Activated naive CD8-positive, alpha-beta T cell treated with anti-CD3 and anti-CD28 coated beads, Interleukin-2, amount 50 U/mL, for 16 hours (primary cell): ENCODE measurements at regions not wholly inside any gene's neighbourhood (a gene's known extent, or its start where the extent isn't known, plus 50 kb on each side); places are given as distances from the start of the nearest gene placed in this dataset.
"Not testable (repeated sequence)": the region's sequence is repeated elsewhere in the genome, so short reads cannot be mapped to it uniquely, and the experiment has no call there.

Source experiments
- DNase-seq: peaks from one replicate; pipeline ENCODE4 v3.0.0-alpha.2; 2020; ENCODE audit warnings: low read depth, low spot score

DNA sequence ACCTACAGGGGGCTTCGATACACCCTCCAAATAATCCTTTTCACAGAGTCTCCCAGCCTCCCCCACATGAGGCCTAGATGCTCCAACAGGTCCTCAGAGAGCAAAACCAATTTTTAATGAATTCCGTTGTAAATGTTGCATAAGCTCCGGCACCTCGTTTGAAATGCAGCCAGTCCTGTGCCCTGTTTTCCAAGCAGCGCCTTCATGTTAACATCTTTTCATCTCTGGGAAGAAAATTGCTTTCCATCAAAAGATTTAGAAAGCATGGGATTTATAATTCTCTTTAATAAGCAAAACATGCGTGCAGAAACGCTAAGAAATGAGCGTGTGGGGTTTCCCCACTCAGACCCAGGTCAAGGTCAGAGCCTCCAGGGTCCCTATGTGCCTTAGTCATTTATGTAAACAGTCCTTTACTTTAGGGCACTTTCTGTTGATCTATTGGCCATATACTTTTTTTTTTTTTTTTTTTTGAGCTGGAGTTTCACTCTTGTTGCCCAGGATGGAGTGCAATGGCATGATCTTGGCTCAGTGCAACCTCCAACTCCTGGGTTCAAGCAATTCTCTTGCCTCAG is 177.5 kb upstream of the S1PR3 start:
- no peak for DNase-seq

DNA sequence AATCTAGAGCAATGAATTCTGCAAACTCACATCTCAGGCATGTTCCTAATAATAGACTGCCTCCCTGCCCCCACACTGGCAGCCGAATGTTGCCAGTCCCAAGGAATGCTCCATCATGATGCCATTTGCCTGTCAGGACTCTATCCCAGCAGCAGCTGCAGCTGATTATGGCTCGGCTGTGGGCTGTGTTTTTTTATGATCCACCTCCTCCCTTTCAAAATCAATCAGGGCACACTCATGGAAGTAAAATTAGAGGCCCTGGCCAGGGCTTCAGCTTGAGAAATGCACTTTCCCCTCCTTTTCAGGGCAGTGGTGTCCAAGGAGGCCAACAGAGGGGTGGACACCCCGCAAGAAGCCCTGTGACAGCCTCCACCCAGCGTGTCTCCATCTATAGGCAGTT is 176.7 kb upstream of the S1PR3 start:
- DNase-seq: no peak

DNA sequence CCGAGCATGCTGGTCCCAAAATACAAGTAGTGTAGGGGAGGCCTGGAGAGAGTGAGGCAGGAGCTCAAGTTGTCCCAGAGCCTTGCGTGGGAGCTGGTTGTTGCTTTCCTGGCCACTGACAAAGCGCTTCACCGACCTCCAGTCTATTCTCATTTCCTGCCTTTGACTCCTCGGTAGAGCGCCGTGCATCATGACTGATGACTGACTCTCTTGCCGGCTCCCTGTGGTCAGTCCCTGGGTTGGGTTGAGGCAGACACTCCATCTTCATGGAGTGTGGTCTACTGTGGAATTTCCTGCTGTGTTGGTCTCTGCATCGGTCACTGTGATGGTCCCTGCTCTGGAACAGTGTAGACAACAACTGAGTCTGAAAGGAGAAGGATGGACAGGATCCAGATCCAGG is 175.1 kb upstream of the S1PR3 start:
- no peak for DNase-seq

DNA sequence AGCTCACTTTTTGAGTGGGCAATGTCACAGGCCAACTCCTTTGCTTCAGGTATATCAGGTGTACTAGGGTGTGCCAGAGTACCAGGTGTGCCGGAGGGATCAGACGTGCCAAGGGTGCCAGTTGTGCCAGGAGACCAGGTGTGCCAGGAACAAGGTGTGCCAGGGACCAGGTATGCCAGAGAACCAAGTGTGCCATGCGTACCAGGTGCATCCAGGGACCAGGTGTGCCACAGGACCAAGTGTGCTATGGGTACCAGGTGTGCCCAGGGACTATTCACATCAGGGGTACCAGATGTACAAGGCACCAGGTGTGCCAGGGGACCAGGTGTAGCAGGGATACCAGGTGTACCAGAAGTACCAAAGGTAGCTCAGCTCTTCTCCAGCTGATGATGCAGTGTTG is 174.7 kb upstream of the S1PR3 start:
- no peak for DNase-seq

DNA sequence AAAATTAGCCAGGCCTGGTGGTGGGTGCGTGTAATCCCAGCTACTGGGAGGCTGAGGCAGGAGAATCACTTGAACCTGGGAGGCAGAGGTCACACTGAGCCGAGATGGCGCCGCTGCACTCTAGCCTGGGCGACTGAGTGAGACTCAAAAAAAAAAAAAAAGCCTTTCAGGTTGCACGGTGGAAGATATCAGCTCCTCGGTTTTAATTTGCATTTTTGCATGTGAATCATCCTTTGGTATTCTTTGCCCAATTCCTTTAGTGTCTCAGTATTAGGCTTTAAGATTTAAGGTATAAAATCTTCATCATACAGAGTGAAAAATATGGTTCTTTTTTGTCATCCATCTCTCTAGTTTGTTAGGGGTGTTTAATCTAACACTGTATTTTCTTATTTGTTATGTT is 173.6 kb upstream of the S1PR3 start:
- no peak for DNase-seq

DNA sequence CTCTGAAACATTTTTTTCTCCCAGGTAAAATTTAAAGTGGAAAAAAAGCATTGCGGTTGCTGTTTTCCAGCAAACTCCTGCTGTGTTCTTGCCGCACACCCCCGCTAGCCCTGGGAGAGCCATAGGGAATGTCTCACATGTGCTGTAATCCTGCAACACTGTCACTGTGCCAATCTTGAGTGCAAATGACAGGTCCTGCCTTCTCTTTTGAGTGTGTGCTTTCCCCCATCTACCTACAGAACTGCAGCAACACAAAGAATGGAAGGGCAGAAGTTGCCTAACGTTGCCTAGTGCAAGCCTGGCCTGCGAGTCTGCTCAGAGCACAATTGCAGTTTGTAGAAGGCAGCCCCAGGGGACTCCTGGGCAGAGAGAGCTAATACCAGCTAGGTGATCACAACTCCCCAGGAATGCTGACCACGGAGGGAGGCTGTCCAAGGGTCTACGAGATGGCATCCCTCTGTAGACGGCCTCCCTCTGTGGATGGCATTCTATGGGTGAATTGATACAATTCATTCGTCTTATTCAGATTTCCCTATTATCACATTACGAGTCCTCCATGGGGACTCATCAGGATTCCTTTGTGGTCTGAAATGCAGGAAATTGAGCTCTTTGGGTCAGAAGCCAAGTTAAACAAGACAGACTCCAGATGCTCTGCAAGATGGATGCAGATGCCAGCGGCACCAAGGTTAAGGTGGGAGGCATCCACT is 172.6 kb upstream of the S1PR3 start:
- no peak for DNase-seq

DNA sequence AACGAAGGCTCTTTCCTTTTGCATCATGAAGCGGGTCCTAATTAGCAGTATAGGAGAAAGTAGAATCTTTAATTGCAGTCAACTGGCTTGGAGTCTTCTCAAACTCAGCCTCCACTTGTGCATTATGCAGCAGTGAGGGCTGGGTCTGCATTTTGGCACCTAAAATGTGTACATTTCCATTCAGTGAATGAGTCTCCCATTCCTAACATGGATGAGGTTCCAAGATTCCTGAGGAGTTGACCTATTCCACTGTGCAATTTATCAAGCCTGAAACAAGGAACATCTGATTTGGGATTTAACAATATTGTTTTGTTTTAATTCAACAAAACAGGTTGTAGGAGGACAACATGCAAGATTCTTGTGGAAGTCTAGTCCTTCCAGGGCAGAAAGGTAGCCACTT is 171.8 kb upstream of the S1PR3 start:
- no peak for DNase-seq

DNA sequence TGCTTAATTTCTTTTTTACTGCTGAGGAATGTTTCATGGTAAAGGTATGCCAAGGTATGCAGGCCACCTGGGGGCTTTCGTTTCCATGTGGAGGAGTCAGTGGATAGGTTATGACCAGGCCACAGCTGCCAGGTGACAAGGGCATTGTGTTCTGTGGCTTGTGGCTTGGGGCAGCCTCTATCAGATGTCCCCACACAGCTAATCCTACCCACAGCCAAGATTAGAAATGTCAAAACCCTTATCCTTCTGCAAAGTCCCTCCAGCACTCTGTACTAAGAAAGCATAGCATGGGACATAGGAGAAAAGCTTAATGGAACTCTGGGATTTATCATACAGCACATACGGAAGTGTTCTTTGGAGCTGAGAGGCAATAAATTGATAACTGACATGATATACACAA is 171.2 kb upstream of the S1PR3 start:
- DNase-seq: no peak

DNA sequence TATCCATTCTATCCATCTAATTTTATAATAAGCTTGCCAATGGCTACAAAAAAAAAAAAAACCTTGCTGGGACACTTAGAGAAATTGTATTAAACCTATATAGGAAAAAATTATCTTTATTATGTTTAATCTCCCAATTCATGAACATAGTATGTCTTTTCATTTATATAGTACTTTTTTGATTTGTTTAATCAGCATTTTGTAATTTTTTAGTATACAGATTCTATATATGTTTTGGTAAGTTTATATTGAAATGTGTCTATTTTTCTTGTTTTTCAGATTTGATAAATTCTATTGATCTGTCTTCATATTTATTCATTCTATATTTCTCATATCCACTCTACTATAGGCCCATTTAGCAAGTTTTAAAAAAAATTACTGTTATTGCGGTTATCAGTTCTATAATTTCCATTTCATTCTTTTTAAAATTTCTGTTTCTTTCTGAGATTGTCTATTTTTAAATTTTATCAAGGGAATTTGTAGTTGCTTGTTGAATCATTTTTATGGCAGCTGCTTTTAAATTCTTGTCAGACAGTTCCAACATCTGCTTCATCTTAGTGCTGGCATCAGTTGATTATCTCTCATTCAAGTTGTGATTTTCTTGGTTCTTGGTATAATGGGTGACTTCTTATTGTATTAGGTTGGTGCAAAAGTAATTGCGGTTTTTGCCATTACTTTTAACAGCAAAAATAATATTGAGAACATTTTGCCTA is 170.1 kb upstream of the S1PR3 start:
- DNase-seq: no peak

DNA sequence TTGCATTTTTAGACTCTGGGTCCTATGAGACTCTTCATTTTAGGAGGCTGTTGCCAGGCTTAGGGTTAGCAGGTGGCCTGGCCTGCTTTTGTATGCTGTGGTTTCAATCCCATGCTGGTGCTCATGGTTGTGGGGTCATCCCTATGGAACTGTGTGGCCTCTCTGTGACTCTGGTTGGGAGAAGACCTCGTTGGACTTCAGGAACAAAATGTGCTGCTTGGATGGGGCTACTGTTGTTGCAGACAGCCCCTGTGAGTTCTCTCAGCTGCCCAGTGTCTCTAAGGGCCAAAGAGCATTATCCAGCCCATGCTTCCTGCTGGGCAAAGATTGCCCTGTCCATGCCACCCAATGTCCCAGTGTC is 169.5 kb upstream of the S1PR3 start:
- no peak for DNase-seq

DNA sequence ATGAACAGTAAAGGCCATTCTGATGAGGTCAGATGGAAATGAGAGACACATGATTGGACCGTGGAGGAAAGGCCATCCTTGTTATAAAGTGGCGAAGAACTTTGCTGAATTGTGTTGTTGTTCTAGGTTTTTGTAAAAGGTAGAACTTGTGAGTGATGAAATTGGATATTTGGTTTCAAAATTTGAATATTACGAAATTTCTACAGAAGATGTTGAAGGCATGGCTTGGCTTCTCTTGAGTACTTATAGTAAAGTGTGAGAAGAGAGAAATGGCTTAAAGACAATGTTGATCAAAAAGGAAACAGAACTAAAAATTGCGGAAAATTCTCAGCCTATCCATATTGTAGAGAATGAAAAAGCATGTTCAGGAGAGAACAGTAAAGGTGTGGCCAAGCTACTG is 166.6 kb upstream of the S1PR3 start:
- DNase-seq: no peak

DNA sequence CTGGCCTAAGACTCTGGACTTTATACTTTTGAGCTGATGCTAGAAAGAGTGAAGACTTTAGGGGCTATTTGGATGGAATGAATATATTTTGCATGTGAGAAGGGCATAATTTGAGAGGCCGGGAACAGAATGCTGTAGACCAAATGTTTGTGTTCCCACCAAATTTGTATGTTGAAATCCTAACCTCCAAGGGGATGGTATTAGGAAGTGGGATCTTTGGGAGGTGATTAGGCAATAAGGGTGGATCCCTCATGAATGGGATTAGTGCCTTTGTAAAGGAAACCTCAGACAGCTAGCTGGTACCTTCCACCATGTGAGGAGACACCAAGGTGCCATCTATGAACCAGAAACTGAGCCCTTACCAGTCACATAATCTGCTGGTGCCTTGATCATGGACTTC is 165.1 kb upstream of the S1PR3 start:
- DNase-seq: no peak

DNA sequence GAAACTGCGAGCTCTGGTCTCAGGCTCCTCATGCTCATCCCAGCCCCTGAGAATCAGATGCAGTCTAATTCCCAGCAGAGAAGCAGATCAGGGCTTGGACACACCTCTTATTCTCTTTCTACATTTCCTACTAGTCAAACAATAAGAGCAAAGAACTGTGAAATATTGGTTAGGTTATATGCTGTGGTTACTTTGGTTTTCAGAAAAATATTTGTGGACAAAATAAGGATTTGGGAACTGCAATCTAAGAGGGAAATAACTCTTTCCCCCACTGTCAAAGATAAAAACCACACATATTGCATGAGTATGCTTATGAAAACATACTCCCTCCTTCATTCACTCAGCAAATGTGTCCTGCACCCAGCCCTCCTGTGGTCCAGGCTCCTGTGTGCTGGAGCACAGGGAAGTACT is 164.5 kb upstream of the S1PR3 start:
- no peak for DNase-seq

DNA sequence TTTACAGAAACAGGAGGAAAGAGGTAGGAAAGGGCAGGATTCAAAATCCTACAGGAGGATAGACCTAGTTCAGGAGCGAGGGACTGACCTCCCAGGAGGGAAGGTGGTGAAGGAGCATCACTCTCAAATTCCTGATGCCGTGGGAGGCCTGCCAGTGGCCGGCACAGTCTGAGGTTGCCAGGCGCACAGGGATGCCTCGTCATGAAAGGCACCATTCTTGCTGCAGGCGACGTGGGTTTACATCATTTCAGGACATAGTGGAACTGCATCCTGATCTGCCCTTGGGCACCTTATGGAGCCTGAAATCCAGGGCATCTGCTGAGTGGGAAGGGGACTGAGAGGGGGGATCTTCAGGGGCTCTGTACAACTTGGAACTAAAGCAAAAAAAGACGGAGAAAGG is 163.2 kb upstream of the S1PR3 start:
- no peak for DNase-seq

DNA sequence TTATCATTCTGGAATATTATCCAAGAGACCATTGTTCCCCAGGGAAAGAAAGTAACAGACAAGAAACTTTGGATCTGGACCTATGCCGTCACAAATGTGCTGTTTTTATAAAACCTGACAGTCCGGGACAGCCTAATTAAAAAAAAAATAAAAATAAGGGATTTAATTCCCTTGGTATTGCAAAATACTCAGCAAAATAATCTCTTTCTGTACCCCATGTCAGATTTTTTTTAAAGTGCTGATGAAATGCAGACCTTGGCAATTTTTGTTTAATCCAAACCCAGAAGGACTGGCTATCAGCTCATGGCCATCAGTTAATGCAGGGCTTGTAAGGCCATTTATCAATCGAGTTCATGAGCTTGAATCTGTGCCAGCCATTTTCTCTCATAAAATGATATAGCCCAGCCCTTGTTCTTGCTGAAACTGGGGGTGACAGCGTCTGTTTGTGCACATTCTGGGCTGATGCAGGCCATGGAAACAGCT is 162.7 kb upstream of the S1PR3 start:
- no peak for DNase-seq

DNA sequence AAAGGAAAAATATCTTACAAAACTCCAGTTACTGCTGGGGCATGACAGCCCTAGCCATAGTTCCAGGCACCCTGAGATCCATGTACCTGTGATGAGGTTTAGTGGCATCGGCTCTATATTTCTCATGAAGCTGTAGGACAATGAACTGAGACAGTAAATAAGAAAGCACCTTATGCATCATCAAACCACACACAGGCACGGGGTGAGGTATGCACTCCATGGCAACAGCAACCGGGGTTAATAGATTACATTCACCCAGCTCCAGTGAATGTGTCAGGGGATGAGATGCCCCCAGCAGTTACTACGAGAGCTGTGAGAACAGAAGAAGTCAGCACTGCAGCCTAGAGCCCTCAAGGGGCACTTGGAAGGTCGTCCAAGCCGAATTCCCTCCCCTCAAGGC is 162.0 kb upstream of the S1PR3 start:
- DNase-seq: no peak

DNA sequence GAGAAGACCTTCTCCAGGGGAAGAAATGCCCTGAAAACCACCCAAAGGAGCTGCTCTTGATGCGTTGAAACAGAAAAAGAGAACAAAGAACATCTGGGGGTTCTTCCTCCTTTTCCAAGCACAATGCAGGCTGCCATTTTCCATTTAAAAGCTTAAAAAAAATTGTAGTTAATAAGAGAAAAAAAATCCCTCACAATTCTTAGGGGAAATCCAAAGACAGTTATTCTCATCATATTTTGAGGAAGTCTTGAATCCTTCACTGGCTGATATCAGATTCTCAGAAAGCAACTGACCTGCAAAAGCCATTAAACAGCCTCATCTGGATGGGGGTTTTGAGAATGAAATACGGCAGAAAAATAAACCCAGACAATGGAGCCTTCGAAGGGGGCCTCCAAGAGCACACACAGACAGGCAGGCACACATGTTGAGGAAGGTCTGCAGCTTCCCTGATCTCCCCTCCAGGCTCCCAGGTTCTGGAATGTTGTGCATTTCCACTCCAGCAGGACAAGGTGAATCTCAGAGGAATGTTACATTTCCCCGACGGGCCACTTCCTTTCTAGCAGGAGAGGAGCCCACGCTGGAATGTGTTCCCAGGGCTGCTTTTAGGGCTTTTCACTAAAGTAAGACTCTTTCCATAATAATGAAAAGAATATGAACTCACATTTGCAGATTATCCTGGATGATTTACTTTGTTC is 159.4 kb upstream of the S1PR3 start:
- DNase-seq: no peak

DNA sequence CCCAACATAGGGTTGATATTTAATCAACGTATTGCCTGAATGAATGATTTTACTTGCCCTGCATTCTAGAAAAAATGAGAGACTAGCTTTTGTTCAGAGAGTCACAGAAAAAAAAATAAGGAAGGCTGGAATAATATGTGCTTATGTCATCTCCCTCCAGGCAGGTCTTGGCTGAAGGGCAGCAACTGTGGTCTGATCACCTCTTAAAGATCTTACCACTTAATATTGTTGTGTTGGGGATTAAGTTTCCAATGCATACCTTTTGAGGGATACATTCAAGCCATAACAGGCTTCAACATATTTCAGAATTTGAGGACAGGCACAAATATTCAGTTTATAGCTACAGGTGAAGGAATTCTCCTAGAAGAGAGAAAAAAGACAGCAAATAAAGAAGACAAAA is 157.3 kb upstream of the S1PR3 start:
- DNase-seq: no peak

DNA sequence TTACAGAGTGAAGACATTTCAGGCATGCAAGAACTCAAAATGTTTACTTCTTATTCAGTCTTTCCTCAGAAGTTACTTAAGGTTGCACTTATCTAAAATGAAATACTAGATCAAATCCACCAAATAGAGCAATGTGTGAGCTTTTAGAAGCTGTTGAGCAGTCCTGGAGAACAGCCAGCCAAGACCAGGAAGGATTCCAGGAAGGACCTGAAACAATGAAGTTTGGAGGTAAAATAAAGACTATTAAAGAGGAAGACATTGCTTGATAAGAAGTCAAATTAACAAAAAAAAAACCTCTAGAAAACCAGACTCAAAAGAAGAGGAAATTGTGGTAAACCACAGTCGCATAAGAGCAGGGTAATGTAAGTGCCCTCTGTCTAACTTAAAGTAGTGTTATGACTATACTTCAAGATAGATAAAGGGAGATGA is 156.2 kb upstream of the S1PR3 start:
- DNase-seq: no peak

DNA sequence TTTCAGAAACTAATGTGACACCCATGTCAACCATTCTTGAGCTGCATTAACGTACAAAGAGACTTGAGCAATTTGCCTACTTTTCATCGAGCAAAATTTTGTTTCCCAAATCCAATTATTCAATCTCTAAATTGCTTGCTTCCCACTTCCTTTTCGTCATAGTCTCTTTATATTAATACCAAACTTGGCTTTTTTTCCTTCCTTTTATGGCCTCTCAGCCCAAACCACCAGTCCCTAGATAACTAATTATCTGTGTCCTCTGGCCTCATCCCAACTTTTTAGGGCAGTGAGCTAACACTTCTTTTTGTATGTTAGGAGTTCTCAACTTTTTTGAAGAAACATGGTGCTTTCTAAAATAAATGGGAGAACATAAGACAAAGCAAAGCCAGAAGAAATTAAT is 155.5 kb upstream of the S1PR3 start:
- no peak for DNase-seq

DNA sequence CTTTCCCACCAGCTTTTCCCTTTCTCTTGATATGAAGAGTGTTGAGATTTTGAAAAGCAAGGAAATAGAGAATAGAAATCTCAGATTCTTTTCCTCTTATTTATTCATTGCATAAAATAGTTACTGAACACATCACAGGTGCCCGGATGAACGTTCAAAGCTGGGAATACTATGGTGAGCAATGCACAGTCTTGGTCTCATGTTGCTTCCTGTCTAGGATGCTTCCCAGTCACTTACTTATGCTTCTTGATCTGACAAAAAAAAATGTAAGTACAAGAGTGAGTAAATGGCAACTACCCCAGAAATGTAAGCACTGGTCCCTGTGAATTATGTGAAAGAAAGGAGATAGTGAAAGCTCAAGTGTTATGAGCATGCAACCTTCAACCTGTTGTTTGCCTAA is 153.5 kb upstream of the S1PR3 start:
- no peak for DNase-seq

DNA sequence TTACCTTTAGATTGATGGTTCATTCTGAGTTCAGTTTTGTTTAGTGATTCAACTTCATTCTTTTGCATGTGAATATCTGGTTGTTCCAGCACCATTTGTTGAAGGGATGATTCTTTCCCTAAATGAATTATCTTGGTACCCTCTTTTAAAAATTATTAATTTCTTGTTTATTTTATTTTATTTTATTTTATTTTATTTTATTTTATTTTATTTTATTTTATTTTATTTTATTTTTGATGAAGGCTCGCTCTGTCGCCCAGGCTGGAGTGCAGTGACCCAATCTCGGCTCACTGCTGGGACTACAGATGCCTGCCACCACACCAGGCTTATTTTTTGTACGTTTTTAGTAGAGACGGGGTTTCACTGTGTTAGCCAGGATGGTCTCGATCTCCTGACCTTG is 141.4 kb upstream of the S1PR3 start:
- not testable (repeated sequence) for DNase-seq

DNA sequence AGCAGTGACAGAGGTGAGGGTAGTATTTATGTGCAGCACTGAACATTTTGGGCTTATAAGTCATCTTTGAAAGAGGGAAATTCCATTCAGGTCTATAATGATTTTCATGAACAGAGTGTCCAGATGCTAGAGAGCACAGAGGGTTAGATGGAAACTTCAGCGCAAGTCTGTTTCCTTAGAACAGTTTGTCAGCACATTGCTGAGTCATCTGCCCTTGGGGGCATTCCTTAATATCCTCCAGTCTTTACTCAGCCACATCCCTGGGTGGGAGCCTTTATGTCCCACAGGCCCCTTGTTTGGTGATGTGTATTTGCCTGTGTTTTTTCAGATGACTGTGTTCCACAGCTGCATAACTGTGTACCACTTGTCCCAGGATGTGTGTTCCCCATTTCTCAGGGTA is 138.5 kb upstream of the S1PR3 start:
- no peak for DNase-seq
